Smooth muscle cell (in vitro differentiated cells): ENCODE measurements at regions not wholly inside any gene's neighbourhood (a gene's known extent, or its start where the extent isn't known, plus 50 kb on each side); places are given as distances from the start of the nearest gene placed in this dataset.

Experiments used
- DNase-seq: peaks from one replicate; lab custom pipeline; 2025; ENCODE audit not compliant: unreplicated experiment; lab: John Stamatoyannopoulos, UW
- H2AFZ ChIP-seq: fragments of 200-600 bp; sonication (generic); 2 replicates; pipeline ENCODE4 v1.6.0; 2016; ENCODE audit warnings: antibody characterized with exemption, low read depth, mild to moderate bottlenecking
- H3F3A ChIP-seq: fragments of 200-600 bp; sonication (generic); 2 replicates; pipeline ENCODE4 v1.6.0; 2017; ENCODE audit warnings: antibody characterized with exemption, low read depth
- H3K27ac ChIP-seq: fragments of 200-600 bp; sonication (generic); 2 replicates; pipeline ENCODE4 v1.5.1; 2016; ENCODE audit warnings: low read depth, mild to moderate bottlenecking
- H3K27me3 ChIP-seq: fragments of 200-600 bp; sonication (generic); 2 replicates; pipeline ENCODE4 v1.6.1; 2016; ENCODE audit warnings: low read depth, mild to moderate bottlenecking
- H3K36me3 ChIP-seq: fragments of 200-600 bp; sonication (generic); 2 replicates; pipeline ENCODE4 v1.5.1; 2016; ENCODE audit warnings: low read depth
- H3K4me1 ChIP-seq: fragments of 200-600 bp; sonication (generic); 2 replicates; pipeline ENCODE4 v1.5.1; 2016; ENCODE audit warnings: low read depth
- H3K4me2 ChIP-seq: fragments of 200-600 bp; sonication (generic); 2 replicates; pipeline ENCODE4 v1.6.0; 2016; ENCODE audit warnings: mild to moderate bottlenecking
- H3K4me3 ChIP-seq: fragments of 200-600 bp; sonication (generic); 2 replicates; pipeline ENCODE4 v1.5.1; 2016; ENCODE audit warnings: mild to moderate bottlenecking
- H3K79me2 ChIP-seq: fragments of 200-600 bp; sonication (generic); 2 replicates; pipeline ENCODE4 v1.6.0; 2016; ENCODE audit warnings: low read depth, mild to moderate bottlenecking
- H3K9ac ChIP-seq: fragments of 200-600 bp; sonication (generic); 2 replicates; pipeline ENCODE4 v1.6.0; 2016; ENCODE audit warnings: low read depth
- H3K9me3 ChIP-seq: fragments of 200-600 bp; sonication (generic); replicated peaks from 2 replicates; pipeline ENCODE4 v1.5.1; 2016; ENCODE audit warnings: low read depth
- H4K20me1 ChIP-seq: fragments of 200-600 bp; sonication (generic); 2 replicates; pipeline ENCODE4 v1.6.0; 2016; ENCODE audit warnings: low read depth
- CTCF ChIP-seq: fragments of 200-600 bp; sonication (generic); IDR thresholded peaks from 2 replicates; pipeline ENCODE4 v1.5.1; 2017; ENCODE audit warnings: borderline replicate concordance, mild to moderate bottlenecking, antibody characterized with exemption; ENCODE audit not compliant: insufficient read depth, poor library complexity, severe bottlenecking
- WGBS: methylation state at CpG from one replicate; pipeline ENCODE4 v1.1.7; 2016; ENCODE audit warnings: low lambda C conversion rate; 5-methylcytosine and 5-hydroxymethylcytosine counted together

- 79% methylated on average over 5 of the region's 5 CpGs for WGBS
- H4K20me1 ChIP-seq = no peaks in the 10 kb centered on the region
- H3K36me3 ChIP-seq = no peaks in the 10 kb centered on the region
- no peaks in the 10 kb centered on the region for H3F3A ChIP-seq
- no peak overlapping the region for H3K27ac ChIP-seq
- no peaks in the 10 kb centered on the region for H3K4me1 ChIP-seq
- H3K4me2 ChIP-seq = no peak overlapping the region
- no peak overlapping the region for H3K4me3 ChIP-seq
- no peaks in the 10 kb centered on the region for H3K27me3 ChIP-seq
- H3K9ac ChIP-seq = no peak overlapping the region
- no peaks in the 10 kb centered on the region for H3K9me3 ChIP-seq
- no peak overlapping the region for H2AFZ ChIP-seq
- H3K79me2 ChIP-seq = peaks cover 53% of the 10 kb centered on the region
- no peak for TF ChIP-seq CTCF
- DNase-seq = no peak
These were observed 154.0 kb downstream of the NDUFA12 start for GRCh38 chr12:94849411-94849976.

- no peak for TF ChIP-seq CTCF
- DNase-seq = no peak
- 94% methylated on average over 4 of the region's 4 CpGs for whole genome bisulfite sequencing
- no peaks in the 10 kb centered on the region for H3K4me1 ChIP-seq
- H4K20me1 ChIP-seq = no peaks in the 10 kb centered on the region
- no peaks in the 10 kb centered on the region for H3F3A ChIP-seq
- H3K36me3 ChIP-seq = no peaks in the 10 kb centered on the region
- no peak overlapping the region for H2AFZ ChIP-seq
- no peak overlapping the region for H3K4me3 ChIP-seq
- no peak overlapping the region for H3K9ac ChIP-seq
- no peak overlapping the region for H3K4me2 ChIP-seq
- no peaks in the 10 kb centered on the region for H3K9me3 ChIP-seq
- no peaks in the 10 kb centered on the region for H3K27me3 ChIP-seq
- H3K27ac ChIP-seq = no peak overlapping the region
- H3K79me2 ChIP-seq = peaks cover 52% of the 10 kb centered on the region
These were observed 154.5 kb downstream of the NDUFA12 start for GRCh38 chr12:94848966-94849365.

GRCh38 chr12:94845110-94845509 is 158.4 kb downstream of the NDUFA12 start:
- no peaks in the 10 kb centered on the region for H3K36me3 ChIP-seq

More at GRCh38 chr12:94845110-94845509, 158.4 kb downstream of the NDUFA12 start:
- H3K27ac ChIP-seq = no peak overlapping the region
- peaks cover 62% of the 10 kb centered on the region for H3K79me2 ChIP-seq
- DNase-seq = no peak
- H3K9ac ChIP-seq = no peak overlapping the region
- no peaks in the 10 kb centered on the region for H4K20me1 ChIP-seq
- no peaks in the 10 kb centered on the region for H3K9me3 ChIP-seq
- no peaks in the 10 kb centered on the region for H3K4me1 ChIP-seq
- WGBS = 92% methylated on average over 8 of the region's 8 CpGs
- TF ChIP-seq CTCF = no peak
- no peak overlapping the region for H2AFZ ChIP-seq
- no peaks in the 10 kb centered on the region for H3K27me3 ChIP-seq
- no peak overlapping the region for H3K4me3 ChIP-seq
- peaks cover 12% of the 10 kb centered on the region for H3F3A ChIP-seq
- H3K4me2 ChIP-seq = no peak overlapping the region
